ENCODE measurements at regions not wholly inside any gene's neighbourhood (a gene's known extent, or its start where the extent isn't known, plus 50 kb on each side); places are given as distances from the start of the nearest gene placed in this dataset.

DNA sequence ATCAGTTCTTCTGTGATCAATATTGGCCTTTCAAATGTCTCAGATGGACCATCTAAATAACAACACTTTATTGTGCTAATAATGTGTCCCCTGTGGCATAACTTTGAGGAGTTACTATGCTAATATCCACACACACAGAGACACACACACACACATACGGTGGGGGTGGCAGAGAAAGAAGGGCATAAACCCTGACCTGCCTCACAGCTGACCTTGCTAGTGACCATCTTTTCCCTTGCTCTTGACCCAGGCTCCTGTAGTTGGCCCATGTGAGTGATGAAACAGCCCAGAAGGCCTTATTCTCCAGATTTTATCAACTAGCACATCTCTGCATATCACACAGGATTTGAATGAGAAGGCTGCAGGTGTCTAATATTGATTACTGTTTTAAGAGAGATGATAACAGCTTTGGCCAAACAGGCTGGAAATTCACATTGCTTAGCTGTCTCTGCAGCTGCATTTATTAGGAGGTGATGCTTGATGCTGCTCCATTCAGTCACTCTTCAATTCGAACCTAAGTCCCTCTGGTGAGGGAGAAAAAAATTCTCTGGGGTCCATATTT lies 176.4 kb downstream of the ACTR3 start:
- Histone ChIP-seq H3K4me3 (ENCODE audit: low read depth, low read length) (no peak overlapping the region), H3K27me3 (ENCODE audit: control insufficient read depth, insufficient read depth, low read length) (no peaks in the 10 kb centered on the region), H3K36me3 (ENCODE audit: control insufficient read depth, insufficient read depth, low read length) (no peaks in the 10 kb centered on the region)
- no peak for DNase-seq (ENCODE audit: low read depth)
- TF ChIP-seq, protein P1, sequence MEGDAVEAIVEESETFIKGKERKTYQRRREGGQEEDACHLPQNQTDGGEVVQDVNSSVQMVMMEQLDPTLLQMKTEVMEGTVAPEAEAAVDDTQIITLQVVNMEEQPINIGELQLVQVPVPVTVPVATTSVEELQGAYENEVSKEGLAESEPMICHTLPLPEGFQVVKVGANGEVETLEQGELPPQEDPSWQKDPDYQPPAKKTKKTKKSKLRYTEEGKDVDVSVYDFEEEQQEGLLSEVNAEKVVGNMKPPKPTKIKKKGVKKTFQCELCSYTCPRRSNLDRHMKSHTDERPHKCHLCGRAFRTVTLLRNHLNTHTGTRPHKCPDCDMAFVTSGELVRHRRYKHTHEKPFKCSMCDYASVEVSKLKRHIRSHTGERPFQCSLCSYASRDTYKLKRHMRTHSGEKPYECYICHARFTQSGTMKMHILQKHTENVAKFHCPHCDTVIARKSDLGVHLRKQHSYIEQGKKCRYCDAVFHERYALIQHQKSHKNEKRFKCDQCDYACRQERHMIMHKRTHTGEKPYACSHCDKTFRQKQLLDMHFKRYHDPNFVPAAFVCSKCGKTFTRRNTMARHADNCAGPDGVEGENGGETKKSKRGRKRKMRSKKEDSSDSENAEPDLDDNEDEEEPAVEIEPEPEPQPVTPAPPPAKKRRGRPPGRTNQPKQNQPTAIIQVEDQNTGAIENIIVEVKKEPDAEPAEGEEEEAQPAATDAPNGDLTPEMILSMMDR (IDR thresholded peaks at IDR 0.05; ENCODE audit: insufficient read depth, low read length, severe bottlenecking): no peak
- FAIRE-seq: no peak

DNA sequence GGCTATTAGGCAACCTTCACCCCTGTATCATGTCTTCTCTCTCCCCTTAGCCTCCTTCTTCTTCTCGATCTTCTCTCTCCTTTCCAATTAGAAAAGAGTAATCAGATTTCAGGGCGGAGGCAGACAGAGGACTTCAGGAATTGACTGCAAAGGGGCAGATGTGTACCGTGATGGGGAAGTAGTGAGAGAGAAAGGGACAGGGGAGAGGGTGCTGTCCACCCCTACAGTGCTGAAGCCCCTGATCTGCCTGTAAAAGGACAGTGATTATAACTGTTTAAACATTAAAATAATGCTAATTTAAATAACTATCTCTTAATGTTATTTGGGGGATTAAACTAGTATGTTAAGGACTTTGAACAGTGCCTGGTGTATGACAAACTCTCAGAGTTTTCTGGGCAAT lies 178.5 kb downstream of the ACTR3 start:
- FAIRE-seq (no peak), DNase-seq (ENCODE audit: low read depth) (no peak)
- TF ChIP-seq, protein P1 (IDR thresholded peaks at IDR 0.05; ENCODE audit: insufficient read depth, low read length, severe bottlenecking): no peak
- Histone ChIP-seq H3K36me3 (ENCODE audit: control insufficient read depth, insufficient read depth, low read length) (no peaks in the 10 kb centered on the region), H3K27me3 (ENCODE audit: control insufficient read depth, insufficient read depth, low read length) (no peaks in the 10 kb centered on the region), H3K4me3 (ENCODE audit: low read depth, low read length) (no peak overlapping the region)

DNA sequence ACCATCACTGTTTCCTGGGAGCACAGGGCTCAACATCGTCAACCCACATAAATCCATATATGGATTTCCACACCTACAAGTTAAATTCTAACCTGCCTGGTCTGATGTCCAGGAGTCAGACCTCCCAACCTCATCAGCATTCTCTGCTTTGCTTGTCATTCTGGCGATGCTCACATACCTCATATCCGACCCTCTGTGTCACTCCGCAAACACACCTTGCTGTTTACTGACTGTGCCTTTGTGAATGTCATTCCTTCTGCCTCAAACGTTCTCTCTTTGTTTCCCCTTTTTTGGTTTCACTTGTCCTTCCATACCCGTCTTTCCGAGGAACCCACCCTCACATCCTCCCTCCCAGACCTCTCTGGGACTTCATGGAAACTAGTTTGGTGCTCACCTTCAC lies 187.1 kb downstream of the ACTR3 start:
- Histone ChIP-seq H3K4me3 (ENCODE audit: low read depth, low read length) (no peak overlapping the region), H3K27me3 (ENCODE audit: control insufficient read depth, insufficient read depth, low read length) (no peaks in the 10 kb centered on the region), H3K36me3 (ENCODE audit: control insufficient read depth, insufficient read depth, low read length) (no peaks in the 10 kb centered on the region)
- FAIRE-seq: peak; percentile 76
- no peak for DNase-seq (ENCODE audit: low read depth)
- TF ChIP-seq, protein P1 (IDR thresholded peaks at IDR 0.05; ENCODE audit: insufficient read depth, low read length, severe bottlenecking): no peak

DNA sequence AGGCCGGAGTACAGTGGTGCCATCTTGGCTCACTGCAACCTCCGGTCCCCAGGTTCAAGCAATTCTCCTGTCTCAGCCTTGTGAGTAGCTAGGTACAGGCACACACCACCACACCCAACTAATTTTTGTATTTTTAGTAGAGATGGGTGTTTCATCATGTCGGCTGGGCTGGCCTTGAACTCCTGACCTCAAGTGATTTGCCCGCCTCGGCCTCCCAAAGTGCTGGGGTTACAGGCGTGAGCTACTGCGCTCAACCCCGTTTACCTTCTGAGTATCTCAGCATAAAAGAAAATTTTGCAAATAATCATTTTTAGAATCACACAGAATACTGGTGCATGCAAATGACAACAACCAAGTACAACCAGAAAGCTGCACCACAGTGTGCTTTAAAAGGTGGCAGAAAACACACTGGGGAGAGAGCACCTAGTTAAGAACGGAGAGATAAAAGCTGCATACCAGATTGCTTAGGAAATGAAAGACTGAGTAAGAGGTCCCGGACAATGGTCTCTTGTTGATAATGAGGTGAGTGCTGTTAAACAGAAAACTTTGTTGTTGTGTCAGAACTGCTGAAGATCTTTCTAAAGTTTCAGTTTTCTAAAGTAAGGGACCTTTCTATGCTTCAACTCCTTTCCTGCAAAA lies 189.6 kb downstream of the ACTR3 start:
- Histone ChIP-seq H3K27me3 (ENCODE audit: control insufficient read depth, insufficient read depth, low read length) (no peaks in the 10 kb centered on the region), H3K4me3 (ENCODE audit: low read depth, low read length) (no peak overlapping the region), H3K36me3 (ENCODE audit: control insufficient read depth, insufficient read depth, low read length) (no peaks in the 10 kb centered on the region)
- no peak for DNase-seq (ENCODE audit: low read depth)
- FAIRE-seq: peak; percentile 47
- TF ChIP-seq, protein P1 (IDR thresholded peaks at IDR 0.05; ENCODE audit: insufficient read depth, low read length, severe bottlenecking): no peak

DNA sequence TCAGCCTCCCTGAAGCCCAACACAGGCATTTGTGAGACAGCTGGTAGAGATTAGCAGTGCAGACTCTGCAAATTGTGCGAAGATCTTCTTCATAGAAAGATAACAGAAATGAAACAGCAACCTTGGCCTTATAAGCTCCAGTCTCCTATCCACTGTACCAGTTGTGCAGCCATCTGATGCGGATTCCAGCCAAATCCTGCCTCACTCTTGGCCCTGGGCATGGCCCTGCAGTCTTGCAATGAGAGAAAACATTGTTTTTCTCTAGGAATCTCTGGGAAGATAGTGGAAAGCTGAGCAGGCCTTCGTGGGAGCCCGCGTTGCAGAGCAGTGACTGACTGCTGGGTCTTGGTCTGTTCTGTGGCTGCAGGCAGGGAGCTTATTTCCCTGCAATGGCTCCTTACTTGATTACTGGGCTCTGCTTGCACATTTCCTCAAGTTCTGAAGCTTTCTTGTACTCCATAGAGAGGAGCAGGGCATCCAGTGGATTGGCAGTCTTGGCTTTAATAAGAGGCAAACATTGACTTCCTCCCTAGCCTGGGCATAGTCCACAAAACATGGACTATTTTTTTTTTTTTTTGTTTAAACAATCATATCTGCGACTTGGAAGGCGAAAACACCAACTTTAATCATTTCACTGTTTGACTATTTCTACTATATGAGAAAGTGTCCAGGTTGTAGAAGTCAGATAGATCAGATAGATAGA lies 193.0 kb downstream of the ACTR3 start:
- TF ChIP-seq, protein P1 (IDR thresholded peaks at IDR 0.05; ENCODE audit: insufficient read depth, low read length, severe bottlenecking): no peak
- no peak for FAIRE-seq
- no peaks in the 10 kb centered on the region for H3K36me3 ChIP-seq (ENCODE audit: control insufficient read depth, insufficient read depth, low read length)

More for the DNA sequence above, 193.0 kb downstream of the ACTR3 start:
- H3K4me3 ChIP-seq (ENCODE audit: low read depth, low read length): no peak overlapping the region
- no peaks in the 10 kb centered on the region for H3K27me3 ChIP-seq (ENCODE audit: control insufficient read depth, insufficient read depth, low read length)
- DNase-seq (ENCODE audit: low read depth): no peak

Measured in bronchial epithelial cell (primary cell).